ACC112 (cell line): ENCODE measurements at regions not wholly inside any gene's neighbourhood (a gene's known extent, or its start where the extent isn't known, plus 50 kb on each side); places are given as distances from the start of the nearest gene placed in this dataset.
"Not testable (repeated sequence)": the region's sequence is repeated elsewhere in the genome, so short reads cannot be mapped to it uniquely, and the experiment has no call there.

ENCODE experiments used
- H2AFZ ChIP-seq: fragments of 200-600 bp; sonication (generic); one replicate; pipeline ENCODE4 v1.6.0; 2017; ENCODE audit warnings: antibody characterized with exemption, low read length; ENCODE audit not compliant: unreplicated experiment
- H3K27ac ChIP-seq: fragments of 200-600 bp; sonication (generic); 2 replicates; pipeline ENCODE4 v1.5.1; 2014; ENCODE audit warnings: low read depth, mild to moderate bottlenecking, antibody characterized with exemption, low read length, moderate library complexity
- H3K27me3 ChIP-seq: fragments of 200-600 bp; sonication (generic); 2 replicates; pipeline ENCODE4 v1.6.1; 2014; ENCODE audit warnings: mild to moderate bottlenecking, antibody characterized with exemption, low read length, moderate library complexity, mixed read lengths; ENCODE audit not compliant: insufficient read depth
- H3K36me3 ChIP-seq: fragments of 200-600 bp; sonication (generic); 2 replicates; pipeline ENCODE4 v1.6.1; 2016; ENCODE audit warnings: mild to moderate bottlenecking, antibody characterized with exemption, low read length, moderate library complexity, mixed read lengths; ENCODE audit not compliant: insufficient read depth
- H3K4me1 ChIP-seq: fragments of 200-600 bp; sonication (generic); one replicate; pipeline ENCODE4 v1.6.1; 2016; ENCODE audit warnings: low read length, mixed read lengths; ENCODE audit not compliant: insufficient read depth, unreplicated experiment, control insufficient read depth
- H3K4me3 ChIP-seq: fragments of 200-600 bp; sonication (generic); 2 replicates; pipeline ENCODE4 v1.5.1; 2014; ENCODE audit warnings: mild to moderate bottlenecking, low read depth, low read length
- H3K79me2 ChIP-seq: fragments of 200-600 bp; sonication (generic); one replicate; pipeline ENCODE4 v1.6.0; 2016; ENCODE audit warnings: low read length; ENCODE audit not compliant: control insufficient read depth, unreplicated experiment, insufficient read depth

GRCh38 chr11:45373506-45374035, 87.4 kb upstream of the SYT13 start:
- Histone ChIP-seq H3K27me3 (peaks cover 29% of the 10 kb centered on the region), H3K27ac (no peak overlapping the region), H3K79me2 (no peaks in the 10 kb centered on the region), H3K4me3 (no peak overlapping the region), H3K36me3 (no peaks in the 10 kb centered on the region), H3K4me1 (no peaks in the 10 kb centered on the region), H2AFZ (no peak overlapping the region)

GRCh38 chr11:45372414-45372813, 86.3 kb upstream of the SYT13 start:
- H3K79me2 ChIP-seq, H2AFZ ChIP-seq, H3K4me1 ChIP-seq, H3K36me3 ChIP-seq, H3K27ac ChIP-seq, H3K4me3 ChIP-seq: not testable (repeated sequence)
- peaks cover 38% of the 10 kb centered on the region for H3K27me3 ChIP-seq

GRCh38 chr11:45371251-45372115, 85.3 kb upstream of the SYT13 start:
- no peaks in the 10 kb centered on the region for H3K79me2 ChIP-seq
- H3K4me3 ChIP-seq: peak overlapping the region; percentile 42; the same call in 1 of the 2 replicates
- no peak overlapping the region for H3K27ac ChIP-seq
- H3K36me3 ChIP-seq: no peaks in the 10 kb centered on the region
- H3K27me3 ChIP-seq: peaks cover 38% of the 10 kb centered on the region
- H2AFZ ChIP-seq: no peak overlapping the region
- H3K4me1 ChIP-seq: no peaks in the 10 kb centered on the region

DNA sequence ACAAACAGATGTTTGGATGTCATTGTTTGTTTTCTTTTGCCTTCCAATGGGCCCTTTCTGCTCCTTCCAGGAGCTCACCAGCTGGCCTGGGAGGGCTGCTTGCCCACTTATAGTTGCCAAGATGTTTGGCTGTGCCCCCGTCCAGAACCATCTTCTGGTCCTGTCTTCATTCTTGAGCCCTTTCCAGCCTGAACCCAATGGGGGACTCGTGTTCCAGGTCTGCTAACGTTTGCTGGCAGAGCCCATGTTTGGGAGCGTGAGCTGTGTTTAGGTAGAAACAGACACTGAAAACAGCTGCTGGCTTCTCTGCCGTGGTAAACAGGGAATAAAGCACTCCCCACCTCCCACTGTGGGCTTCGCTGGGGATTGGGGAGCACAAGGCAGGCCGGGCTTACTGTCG, 83.2 kb upstream of the SYT13 start:
- Histone ChIP-seq H3K79me2 (no peaks in the 10 kb centered on the region), H3K27ac (no peak overlapping the region), H3K4me1 (no peaks in the 10 kb centered on the region), H3K27me3 (peaks cover 31% of the 10 kb centered on the region), H2AFZ (no peak overlapping the region), H3K4me3 (no peak overlapping the region), H3K36me3 (no peaks in the 10 kb centered on the region)

- no peak overlapping the region for H2AFZ ChIP-seq
- peaks cover 34% of the 10 kb centered on the region for H3K27me3 ChIP-seq
- H3K36me3 ChIP-seq: no peaks in the 10 kb centered on the region
- H3K27ac ChIP-seq: no peak overlapping the region
- no peaks in the 10 kb centered on the region for H3K79me2 ChIP-seq
- no peak overlapping the region for H3K4me3 ChIP-seq
- H3K4me1 ChIP-seq: no peaks in the 10 kb centered on the region
Observed at GRCh38 chr11:45368697-45369096, 82.6 kb upstream of the SYT13 start.

DNA sequence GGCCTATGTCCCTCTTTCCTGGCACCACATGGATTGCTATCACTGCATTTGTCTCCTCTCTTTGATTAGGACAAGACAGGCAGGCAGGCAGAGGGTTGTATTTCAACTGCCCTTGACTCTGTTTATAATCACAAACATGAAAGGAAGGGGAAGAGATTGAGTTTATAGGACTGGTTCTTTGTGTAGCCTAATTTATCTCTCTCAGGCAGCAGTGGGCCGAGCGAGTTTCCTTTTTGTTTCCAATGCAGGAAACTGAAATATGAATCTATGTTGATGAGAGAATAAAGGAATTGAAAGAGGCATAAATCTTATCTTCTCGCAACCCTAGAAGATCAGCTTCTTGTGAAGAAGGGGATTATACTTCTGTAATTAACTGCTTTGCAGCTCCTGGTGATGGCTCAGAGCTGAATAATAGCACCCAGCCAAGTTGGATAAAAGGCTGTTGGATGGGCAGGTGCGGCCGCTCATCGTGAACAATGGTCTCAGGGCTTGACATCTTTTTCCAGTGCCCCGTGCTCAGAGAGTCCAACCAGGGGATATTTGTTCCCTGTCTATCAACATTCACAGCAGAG, 80.6 kb upstream of the SYT13 start:
- H3K36me3 ChIP-seq: no peaks in the 10 kb centered on the region
- H3K4me1 ChIP-seq: no peaks in the 10 kb centered on the region
- no peak overlapping the region for H3K4me3 ChIP-seq
- peaks cover 45% of the 10 kb centered on the region for H3K27me3 ChIP-seq
- no peak overlapping the region for H2AFZ ChIP-seq
- H3K79me2 ChIP-seq: no peaks in the 10 kb centered on the region
- H3K27ac ChIP-seq: no peak overlapping the region

DNA sequence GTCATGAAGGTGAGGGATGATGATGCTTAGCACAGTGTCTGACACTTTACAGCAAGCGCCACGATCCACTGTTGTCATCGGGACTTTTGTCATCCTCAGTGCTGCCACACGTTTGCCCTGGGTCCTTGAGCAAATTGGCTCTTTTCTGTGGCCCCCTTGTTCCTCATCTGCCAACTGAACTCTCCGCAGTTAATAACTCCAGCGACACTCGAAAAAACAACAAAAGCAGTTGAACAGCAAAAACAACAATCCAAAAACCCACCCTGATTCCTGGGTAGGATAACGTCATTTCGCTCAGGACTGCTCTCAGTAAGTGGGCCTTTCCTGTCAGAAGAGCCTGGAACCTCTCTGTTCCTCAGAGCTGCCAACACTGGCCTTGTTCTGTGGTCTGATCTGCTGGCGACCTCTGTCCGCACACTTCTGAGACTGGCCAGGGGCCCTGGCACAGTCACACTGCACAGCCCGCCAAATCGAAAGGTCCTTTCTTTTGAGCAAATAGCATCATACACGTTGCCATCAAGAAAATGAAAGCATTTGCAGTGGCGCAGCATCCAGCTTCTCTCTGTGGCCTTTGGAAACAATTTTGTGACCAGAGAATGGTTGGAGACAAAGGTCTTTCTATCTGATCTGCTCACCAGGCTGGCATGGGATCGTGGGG, 79.9 kb upstream of the SYT13 start:
- peaks cover 51% of the 10 kb centered on the region for H3K27me3 ChIP-seq
- no peak overlapping the region for H3K4me3 ChIP-seq

GRCh38 chr11:45362636-45363035, 76.5 kb upstream of the SYT13 start:
- Histone ChIP-seq H3K27me3 (peaks cover 45% of the 10 kb centered on the region), H3K27ac (no peak overlapping the region), H3K4me3 (no peak overlapping the region), H3K79me2 (no peaks in the 10 kb centered on the region), H2AFZ (no peak overlapping the region), H3K4me1 (no peaks in the 10 kb centered on the region), H3K36me3 (no peaks in the 10 kb centered on the region)

More for the DNA sequence above, 79.9 kb upstream of the SYT13 start:
- H3K36me3 ChIP-seq: no peaks in the 10 kb centered on the region
- H2AFZ ChIP-seq: no peak overlapping the region
- H3K79me2 ChIP-seq: no peaks in the 10 kb centered on the region
- no peaks in the 10 kb centered on the region for H3K4me1 ChIP-seq
- H3K27ac ChIP-seq: no peak overlapping the region

DNA sequence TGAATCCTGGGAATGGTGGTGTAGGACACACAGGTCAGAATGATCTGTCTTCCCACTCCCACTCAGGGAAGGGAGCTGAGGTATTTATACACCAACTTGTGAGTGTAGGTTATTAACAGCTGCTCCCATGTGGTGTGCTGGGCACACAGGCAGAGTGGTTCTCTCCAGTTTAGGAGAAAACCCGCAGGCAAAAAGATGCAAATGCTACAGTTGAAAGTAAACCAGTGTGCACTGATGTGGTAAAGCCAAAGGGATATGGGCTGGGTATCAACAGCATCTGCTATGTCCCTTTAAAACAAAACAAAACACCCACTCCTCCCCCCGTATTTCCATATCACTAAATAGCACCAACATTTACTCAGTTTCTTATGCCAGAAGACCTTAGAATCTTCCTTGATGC, 75.4 kb upstream of the SYT13 start:
- Histone ChIP-seq H3K79me2 (no peaks in the 10 kb centered on the region), H3K4me1 (no peaks in the 10 kb centered on the region), H3K4me3 (no peak overlapping the region), H3K27me3 (peaks cover 55% of the 10 kb centered on the region), H3K27ac (no peak overlapping the region), H2AFZ (no peak overlapping the region), H3K36me3 (no peaks in the 10 kb centered on the region)

DNA sequence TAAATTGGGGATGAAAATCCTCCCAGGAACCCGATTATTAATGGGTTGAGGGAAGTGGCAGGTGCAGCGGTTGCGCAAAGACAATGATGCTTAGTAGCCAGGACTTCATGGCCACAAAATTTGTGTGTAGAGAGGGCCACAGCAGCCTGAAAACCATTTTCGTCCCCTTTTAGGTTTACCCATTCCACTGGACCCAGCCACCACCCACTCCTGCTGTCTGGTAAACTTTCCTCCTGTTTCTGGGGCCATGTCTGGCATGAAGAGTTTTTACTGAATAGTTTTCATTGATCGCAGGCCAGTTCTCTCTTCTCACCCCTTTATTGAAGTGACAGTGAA, 69.5 kb upstream of the SYT13 start:
- Histone ChIP-seq H3K27ac (no peak overlapping the region), H3K36me3 (no peaks in the 10 kb centered on the region), H3K4me3 (peak overlapping the region; percentile 75), H2AFZ (peak overlapping the region; percentile 94), H3K79me2 (no peaks in the 10 kb centered on the region), H3K4me1 (peaks cover 5% of the 10 kb centered on the region), H3K27me3 (peaks cover 48% of the 10 kb centered on the region)
